ENCODE measurements at regions not wholly inside any gene's neighbourhood (a gene's known extent, or its start where the extent isn't known, plus 50 kb on each side); places are given as distances from the start of the nearest gene placed in this dataset.

DNA sequence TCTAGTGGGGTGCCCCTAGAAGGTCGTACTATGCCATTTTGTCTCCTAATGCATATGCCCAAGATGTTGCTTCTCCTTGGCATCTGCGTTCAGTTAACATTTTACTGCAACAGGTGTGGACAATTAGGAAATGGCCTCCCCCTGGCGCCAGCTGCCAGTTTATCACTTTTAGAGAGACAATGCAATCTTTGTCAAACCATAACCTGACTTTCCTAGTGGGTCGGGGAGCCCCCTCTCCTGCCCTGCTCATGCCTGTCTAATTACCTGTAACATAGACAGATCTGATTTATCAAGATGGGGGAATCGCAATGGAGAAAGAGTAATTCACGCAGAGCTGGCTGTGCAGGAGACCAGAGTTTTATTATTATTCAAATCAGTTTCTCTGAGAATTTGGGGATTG, 353.7 kb upstream of the SGO1 start:
- Mint-ChIP-seq H3K27ac (ENCODE audit: unreplicated experiment) (no peak overlapping the region), H3K4me3 (ENCODE audit: unreplicated experiment) (no peak overlapping the region), H3K27me3 (ENCODE audit: insufficient read depth, unreplicated experiment) (no peaks in the 10 kb centered on the region), H3K36me3 (ENCODE audit: insufficient read depth, unreplicated experiment) (no peaks in the 10 kb centered on the region), H3K9me3 (ENCODE audit: unreplicated experiment) (no peaks in the 10 kb centered on the region), H3K4me1 (ENCODE audit: low read depth, unreplicated experiment) (no peaks in the 10 kb centered on the region)
- Histone ChIP-seq H3K9me3 (no peaks in the 10 kb centered on the region), H3K27me3 (replicated peaks; ENCODE audit: control insufficient read depth, insufficient read depth, low read length) (no peaks in the 10 kb centered on the region), H3K36me3 (ENCODE audit: control insufficient read depth, insufficient read depth, low read length) (no peaks in the 10 kb centered on the region), H3K4me1 (no peaks in the 10 kb centered on the region), H3K4me3 (ENCODE audit: low read depth, low read length) (no peak overlapping the region)
- POLR2A ChIA-PET, result no interaction called here
- TF ChIP-seq, protein P1, sequence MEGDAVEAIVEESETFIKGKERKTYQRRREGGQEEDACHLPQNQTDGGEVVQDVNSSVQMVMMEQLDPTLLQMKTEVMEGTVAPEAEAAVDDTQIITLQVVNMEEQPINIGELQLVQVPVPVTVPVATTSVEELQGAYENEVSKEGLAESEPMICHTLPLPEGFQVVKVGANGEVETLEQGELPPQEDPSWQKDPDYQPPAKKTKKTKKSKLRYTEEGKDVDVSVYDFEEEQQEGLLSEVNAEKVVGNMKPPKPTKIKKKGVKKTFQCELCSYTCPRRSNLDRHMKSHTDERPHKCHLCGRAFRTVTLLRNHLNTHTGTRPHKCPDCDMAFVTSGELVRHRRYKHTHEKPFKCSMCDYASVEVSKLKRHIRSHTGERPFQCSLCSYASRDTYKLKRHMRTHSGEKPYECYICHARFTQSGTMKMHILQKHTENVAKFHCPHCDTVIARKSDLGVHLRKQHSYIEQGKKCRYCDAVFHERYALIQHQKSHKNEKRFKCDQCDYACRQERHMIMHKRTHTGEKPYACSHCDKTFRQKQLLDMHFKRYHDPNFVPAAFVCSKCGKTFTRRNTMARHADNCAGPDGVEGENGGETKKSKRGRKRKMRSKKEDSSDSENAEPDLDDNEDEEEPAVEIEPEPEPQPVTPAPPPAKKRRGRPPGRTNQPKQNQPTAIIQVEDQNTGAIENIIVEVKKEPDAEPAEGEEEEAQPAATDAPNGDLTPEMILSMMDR (IDR thresholded peaks at IDR 0.05; ENCODE audit: insufficient read depth in 1 of 2, low read depth in 1 of 2, low read length in 1 of 2, severe bottlenecking in 1 of 2, unreplicated experiment in 1 of 2), result no peak
- BruUV-seq (replicated peaks), result no TSS peak
- CTCF ChIA-PET, result no interaction called here
- no peak for DNase-seq
- intact Hi-C loops (cut with micrococcal nuclease; ENCODE audit: unreplicated experiment), result no loop called here

DNA sequence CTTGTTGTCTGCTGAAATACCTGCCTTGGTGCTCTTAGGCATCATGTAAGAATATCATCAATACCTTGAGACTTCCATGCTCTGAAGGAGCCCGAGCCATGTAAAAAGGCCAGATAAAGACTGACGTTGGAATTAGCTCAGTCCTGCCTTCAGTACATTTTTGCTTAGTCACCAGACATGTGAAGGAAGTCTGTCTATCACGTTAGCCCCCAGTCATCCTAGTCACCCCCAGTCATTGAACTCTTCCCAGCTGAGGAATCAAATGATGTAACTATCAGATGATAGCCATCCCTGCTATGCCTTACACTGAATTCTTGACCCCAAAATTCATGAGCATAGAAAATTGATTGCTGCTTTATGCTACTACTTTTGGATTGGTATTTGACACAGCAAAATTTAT, 351.2 kb upstream of the SGO1 start:
- Mint-ChIP-seq H3K9me3 (ENCODE audit: unreplicated experiment) (no peaks in the 10 kb centered on the region), H3K4me1 (ENCODE audit: low read depth, unreplicated experiment) (no peaks in the 10 kb centered on the region), H3K4me3 (ENCODE audit: unreplicated experiment) (no peak overlapping the region), H3K27ac (ENCODE audit: unreplicated experiment) (no peak overlapping the region), H3K27me3 (ENCODE audit: insufficient read depth, unreplicated experiment) (peaks cover 3% of the 10 kb centered on the region), H3K36me3 (ENCODE audit: insufficient read depth, unreplicated experiment) (no peaks in the 10 kb centered on the region)
- Histone ChIP-seq H3K4me3 (ENCODE audit: low read depth, low read length) (no peak overlapping the region), H3K36me3 (ENCODE audit: control insufficient read depth, insufficient read depth, low read length) (no peaks in the 10 kb centered on the region), H3K4me1 (no peaks in the 10 kb centered on the region), H3K27me3 (replicated peaks; ENCODE audit: control insufficient read depth, insufficient read depth, low read length) (no peaks in the 10 kb centered on the region), H3K9me3 (no peaks in the 10 kb centered on the region)
- TF ChIP-seq, protein P1 (IDR thresholded peaks at IDR 0.05; ENCODE audit: insufficient read depth in 1 of 2, low read depth in 1 of 2, low read length in 1 of 2, severe bottlenecking in 1 of 2, unreplicated experiment in 1 of 2), result no peak
- ChIA-PET CTCF (no interaction called here), POLR2A (no interaction called here)
- no TSS peak for BruUV-seq (replicated peaks)
- DNase-seq, result no peak
- intact Hi-C loops (cut with micrococcal nuclease; ENCODE audit: unreplicated experiment), result no loop called here

DNA sequence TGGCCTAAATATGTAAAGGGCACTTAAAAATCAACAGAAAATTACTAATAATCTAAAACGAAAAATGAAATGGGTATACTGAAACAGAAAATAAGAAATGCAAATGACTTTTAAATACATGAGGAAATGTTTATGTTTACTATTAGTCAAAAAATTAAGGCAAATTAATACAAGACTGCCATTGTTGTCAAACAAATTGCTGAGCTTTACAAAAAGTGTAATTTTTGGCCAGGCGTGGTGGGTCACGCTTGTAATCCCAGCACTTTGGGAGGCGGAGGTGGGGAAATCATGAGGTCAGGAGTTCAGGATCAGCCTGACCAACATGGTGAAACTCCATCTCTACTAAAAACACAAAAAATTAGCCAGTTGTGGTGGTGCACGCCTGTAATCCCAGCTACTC, 343.9 kb upstream of the SGO1 start:
- ChIA-PET CTCF (no interaction called here), POLR2A (no interaction called here)
- no peaks in the 10 kb centered on the region for H3K4me1 Mint-ChIP-seq (ENCODE audit: low read depth, unreplicated experiment)
- Histone ChIP-seq H3K4me3 (ENCODE audit: low read depth, low read length) (no peak overlapping the region), H3K9me3 (no peaks in the 10 kb centered on the region), H3K36me3 (ENCODE audit: control insufficient read depth, insufficient read depth, low read length) (no peaks in the 10 kb centered on the region), H3K4me1 (no peaks in the 10 kb centered on the region), H3K27me3 (replicated peaks; ENCODE audit: control insufficient read depth, insufficient read depth, low read length) (no peaks in the 10 kb centered on the region)
- BruUV-seq (replicated peaks), result no TSS peak
- TF ChIP-seq, protein P1 (IDR thresholded peaks at IDR 0.05; ENCODE audit: insufficient read depth in 1 of 2, low read depth in 1 of 2, low read length in 1 of 2, severe bottlenecking in 1 of 2, unreplicated experiment in 1 of 2), result no peak
- no peak overlapping the region for H3K4me3 Mint-ChIP-seq (ENCODE audit: unreplicated experiment)
- H3K9me3 Mint-ChIP-seq (ENCODE audit: unreplicated experiment), result no peaks in the 10 kb centered on the region
- intact Hi-C loops (cut with micrococcal nuclease; ENCODE audit: unreplicated experiment), result no loop called here
- no peak overlapping the region for H3K27ac Mint-ChIP-seq (ENCODE audit: unreplicated experiment)
- peaks cover 3% of the 10 kb centered on the region for H3K27me3 Mint-ChIP-seq (ENCODE audit: insufficient read depth, unreplicated experiment)
- DNase-seq, result no peak
- no peaks in the 10 kb centered on the region for H3K36me3 Mint-ChIP-seq (ENCODE audit: insufficient read depth, unreplicated experiment)

Data from Caco-2 (cell line).